DND-41 (cell line): ENCODE measurements at regions not wholly inside any gene's neighbourhood (a gene's known extent, or its start where the extent isn't known, plus 50 kb on each side); places are given as distances from the start of the nearest gene placed in this dataset.

Experiments
- ATAC-seq: fragments of 200-7000 bp; cut with Tn5 transposase; 3 replicates; pipeline ENCODE4 v1.9.1; 2021; ENCODE audit warnings: low read depth; ENCODE audit not compliant: insufficient read depth
- DNase-seq: peaks from one replicate; pipeline ENCODE4 v3.0.0-alpha.2; 2020
- H2AFZ ChIP-seq: 2 replicates; pipeline ENCODE4 v1.6.0; 2012; ENCODE audit warnings: low read depth, low read length
- H3K27ac ChIP-seq: 2 replicates; pipeline ENCODE4 v1.5.1; 2012; ENCODE audit warnings: low read length, inconsistent platforms
- H3K27me3 ChIP-seq: fragments of 200-600 bp; sonication (generic); 2 replicates; pipeline ENCODE4 v1.6.0; 2012; ENCODE audit warnings: low read length, mild to moderate bottlenecking, inconsistent platforms; ENCODE audit not compliant: insufficient read depth, poor library complexity
- H3K36me3 ChIP-seq: 2 replicates; pipeline ENCODE4 v1.5.1; 2012; ENCODE audit warnings: low read length, inconsistent platforms; ENCODE audit not compliant: insufficient read depth
- H3K4me1 ChIP-seq: 2 replicates; pipeline ENCODE4 v1.5.1; 2012; ENCODE audit warnings: mild to moderate bottlenecking, low read length; ENCODE audit not compliant: insufficient read depth
- H3K4me2 ChIP-seq: 2 replicates; pipeline ENCODE4 v1.6.0; 2012; ENCODE audit warnings: mild to moderate bottlenecking, moderate library complexity, low read length, inconsistent platforms; ENCODE audit not compliant: insufficient read depth
- H3K4me3 ChIP-seq, 2 experiments: fragments of 200-600 bp in 1 of 2; shearing (Covaris generic) in 1 of 2; 2 replicates each; pipeline ENCODE4 v1.5.1; 2012 to 2016; ENCODE audit warnings: inconsistent platforms in 2 of 2, low read length in 2 of 2, mild to moderate bottlenecking in 2 of 2, low read depth in 1 of 2, moderate library complexity in 1 of 2
- H3K79me2 ChIP-seq: 2 replicates; pipeline ENCODE4 v1.6.0; 2012; ENCODE audit warnings: low read length, inconsistent platforms; ENCODE audit not compliant: insufficient read depth
- H3K9ac ChIP-seq: 2 replicates; pipeline ENCODE4 v1.6.0; 2012; ENCODE audit warnings: low read depth, mild to moderate bottlenecking, inconsistent platforms, low read length, moderate library complexity
- H3K9me3 ChIP-seq: 2 replicates; pipeline ENCODE4 v1.5.1; 2012; ENCODE audit warnings: low read length, moderate library complexity, mild to moderate bottlenecking, inconsistent platforms; ENCODE audit not compliant: insufficient read depth, severe bottlenecking
- H4K20me1 ChIP-seq: 2 replicates; pipeline ENCODE4 v1.6.0; 2012; ENCODE audit warnings: low read length; ENCODE audit not compliant: insufficient read depth
- CTCF ChIP-seq: IDR thresholded peaks from 2 replicates; pipeline ENCODE4 v1.5.1; 2012; ENCODE audit warnings: borderline replicate concordance, low read length, moderate library complexity, mild to moderate bottlenecking; ENCODE audit not compliant: poor library complexity, severe bottlenecking; ENCODE audit errors: extremely low read depth
- EZH2 ChIP-seq: IDR thresholded peaks from 3 replicates; pipeline ENCODE4 v1.6.1; 2012; ENCODE audit warnings: borderline replicate concordance, low read depth, mild to moderate bottlenecking, moderate library complexity, low read length, inconsistent platforms; ENCODE audit not compliant: severe bottlenecking

- Histone ChIP-seq H3K36me3 (no peaks in the 10 kb centered on the region), H4K20me1 (no peaks in the 10 kb centered on the region), H3K27me3 (no peaks in the 10 kb centered on the region), H3K9ac (no peak overlapping the region), H3K27ac (no peak overlapping the region), H3K4me2 (no peak overlapping the region), H2AFZ (no peak overlapping the region), H3K9me3 (no peaks in the 10 kb centered on the region), H3K4me1 (no peaks in the 10 kb centered on the region), H3K4me3 (no peak overlapping the region), H3K79me2 (no peaks in the 10 kb centered on the region)
- no peak for TF ChIP-seq CTCF
- no peak for TF ChIP-seq EZH2
- ATAC-seq (no peak), DNase-seq (no peak)
Observed at GRCh38 chr2:126463892-126464674, 191.9 kb upstream of the GYPC start.

GRCh38 chr2:126467367-126468054 lies 188.4 kb upstream of the GYPC start:
- no peaks in the 10 kb centered on the region for H3K4me1 ChIP-seq
- ATAC-seq: no peak
- H3K9me3 ChIP-seq: no peaks in the 10 kb centered on the region
- no peak overlapping the region for H2AFZ ChIP-seq
- H3K79me2 ChIP-seq: no peaks in the 10 kb centered on the region
- H3K4me3 ChIP-seq: no peak overlapping the region
- DNase-seq: no peak
- no peaks in the 10 kb centered on the region for H4K20me1 ChIP-seq
- no peak overlapping the region for H3K27ac ChIP-seq
- no peak for TF ChIP-seq CTCF
- no peak overlapping the region for H3K9ac ChIP-seq
- H3K27me3 ChIP-seq: no peaks in the 10 kb centered on the region
- H3K36me3 ChIP-seq: no peaks in the 10 kb centered on the region
- H3K4me2 ChIP-seq: no peak overlapping the region

- H2AFZ ChIP-seq: no peak overlapping the region
- H4K20me1 ChIP-seq: no peaks in the 10 kb centered on the region
- no peak overlapping the region for H3K4me3 ChIP-seq
- H3K79me2 ChIP-seq: no peaks in the 10 kb centered on the region
- H3K4me1 ChIP-seq: no peaks in the 10 kb centered on the region
- no peak for ATAC-seq
- H3K4me2 ChIP-seq: no peak overlapping the region
- H3K36me3 ChIP-seq: no peaks in the 10 kb centered on the region
- no peaks in the 10 kb centered on the region for H3K9me3 ChIP-seq
- no peak overlapping the region for H3K9ac ChIP-seq
- H3K27ac ChIP-seq: no peak overlapping the region
- DNase-seq: no peak
- H3K27me3 ChIP-seq: no peaks in the 10 kb centered on the region
- TF ChIP-seq EZH2 (no peak), CTCF (no peak)
Observed at GRCh38 chr2:126475031-126475430, 180.9 kb upstream of the GYPC start.
